ENCODE measurements at regions not wholly inside any gene's neighbourhood (a gene's known extent, or its start where the extent isn't known, plus 50 kb on each side); places are given as distances from the start of the nearest gene placed in this dataset.

DNA sequence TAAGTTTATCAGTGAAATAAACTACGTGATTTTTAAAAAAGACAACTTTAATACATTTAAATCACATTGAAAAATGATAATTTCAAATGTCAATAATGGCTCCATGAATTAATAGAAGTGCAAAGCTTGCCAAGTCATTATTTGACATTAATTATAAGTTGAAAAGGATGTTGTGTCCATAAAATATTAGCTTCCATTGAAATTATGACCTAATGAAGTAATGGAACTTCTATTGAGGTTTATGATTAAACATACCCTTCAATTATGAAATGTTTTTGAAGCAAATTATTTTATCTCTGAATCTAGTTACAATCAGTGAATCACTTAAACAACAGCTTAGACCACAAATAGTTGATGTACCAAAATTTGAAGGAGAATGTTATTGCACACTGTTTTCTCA lies 144.2 kb downstream of the SLITRK6 start:
- ATAC-seq (ENCODE audit: low FRiP score), result no peak
- TF ChIP-seq, protein P1, sequence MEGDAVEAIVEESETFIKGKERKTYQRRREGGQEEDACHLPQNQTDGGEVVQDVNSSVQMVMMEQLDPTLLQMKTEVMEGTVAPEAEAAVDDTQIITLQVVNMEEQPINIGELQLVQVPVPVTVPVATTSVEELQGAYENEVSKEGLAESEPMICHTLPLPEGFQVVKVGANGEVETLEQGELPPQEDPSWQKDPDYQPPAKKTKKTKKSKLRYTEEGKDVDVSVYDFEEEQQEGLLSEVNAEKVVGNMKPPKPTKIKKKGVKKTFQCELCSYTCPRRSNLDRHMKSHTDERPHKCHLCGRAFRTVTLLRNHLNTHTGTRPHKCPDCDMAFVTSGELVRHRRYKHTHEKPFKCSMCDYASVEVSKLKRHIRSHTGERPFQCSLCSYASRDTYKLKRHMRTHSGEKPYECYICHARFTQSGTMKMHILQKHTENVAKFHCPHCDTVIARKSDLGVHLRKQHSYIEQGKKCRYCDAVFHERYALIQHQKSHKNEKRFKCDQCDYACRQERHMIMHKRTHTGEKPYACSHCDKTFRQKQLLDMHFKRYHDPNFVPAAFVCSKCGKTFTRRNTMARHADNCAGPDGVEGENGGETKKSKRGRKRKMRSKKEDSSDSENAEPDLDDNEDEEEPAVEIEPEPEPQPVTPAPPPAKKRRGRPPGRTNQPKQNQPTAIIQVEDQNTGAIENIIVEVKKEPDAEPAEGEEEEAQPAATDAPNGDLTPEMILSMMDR (IDR thresholded peaks at IDR 0.05), result no peak
- DNase-seq (ENCODE audit: low spot score), result no peak

DNA sequence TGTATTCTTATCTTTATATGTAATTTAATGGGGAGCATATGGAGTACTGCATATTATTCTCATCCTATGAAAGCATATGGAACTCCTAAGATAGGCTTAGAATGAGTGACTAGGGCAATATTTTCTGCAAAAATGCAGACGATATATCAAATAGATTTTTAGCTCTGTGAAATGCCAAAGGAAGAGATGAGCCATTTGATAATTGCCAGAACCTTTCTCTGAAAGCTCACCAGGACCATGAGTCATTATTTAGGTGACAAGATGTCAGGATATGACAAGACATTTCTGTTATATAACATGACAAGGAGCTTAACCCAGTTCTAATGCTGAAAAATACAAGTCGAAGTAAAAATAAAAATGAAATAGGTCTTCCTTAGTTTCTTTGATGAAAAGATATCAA lies 145.0 kb downstream of the SLITRK6 start:
- TF ChIP-seq, protein P1 (IDR thresholded peaks at IDR 0.05), result no peak
- ATAC-seq (ENCODE audit: low FRiP score) (no peak), DNase-seq (ENCODE audit: low spot score) (no peak)

GRCh38 chr13:85653681-85654080 lies 145.5 kb downstream of the SLITRK6 start:
- ATAC-seq (ENCODE audit: low FRiP score) (no peak), DNase-seq (ENCODE audit: low spot score) (no peak)

DNA sequence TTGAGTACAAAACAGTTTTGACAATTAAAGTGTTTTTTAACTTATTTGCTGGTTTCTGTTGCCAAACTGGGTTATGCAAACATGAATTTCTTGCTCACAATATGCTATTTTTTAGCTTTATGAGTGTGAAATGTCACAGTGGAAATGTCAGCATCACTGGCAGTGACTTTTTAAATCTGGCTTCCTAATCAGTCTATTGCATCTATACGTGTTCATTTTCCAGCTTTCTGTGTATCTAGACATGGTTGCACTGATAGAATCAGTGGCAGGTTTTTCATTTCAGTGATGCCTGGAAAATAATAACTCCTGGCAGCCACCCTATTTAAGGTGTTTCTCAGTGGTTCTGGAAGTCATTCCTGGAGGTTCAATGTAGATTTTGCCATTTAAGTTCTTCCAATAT lies 146.7 kb downstream of the SLITRK6 start:
- TF ChIP-seq, protein P1 (IDR thresholded peaks at IDR 0.05), result no peak
- no peak for DNase-seq (ENCODE audit: low spot score)
- no peak for ATAC-seq (ENCODE audit: low FRiP score)

More at GRCh38 chr13:85653681-85654080, 145.5 kb downstream of the SLITRK6 start:
- TF ChIP-seq, protein P1 (IDR thresholded peaks at IDR 0.05), result no peak

DNA sequence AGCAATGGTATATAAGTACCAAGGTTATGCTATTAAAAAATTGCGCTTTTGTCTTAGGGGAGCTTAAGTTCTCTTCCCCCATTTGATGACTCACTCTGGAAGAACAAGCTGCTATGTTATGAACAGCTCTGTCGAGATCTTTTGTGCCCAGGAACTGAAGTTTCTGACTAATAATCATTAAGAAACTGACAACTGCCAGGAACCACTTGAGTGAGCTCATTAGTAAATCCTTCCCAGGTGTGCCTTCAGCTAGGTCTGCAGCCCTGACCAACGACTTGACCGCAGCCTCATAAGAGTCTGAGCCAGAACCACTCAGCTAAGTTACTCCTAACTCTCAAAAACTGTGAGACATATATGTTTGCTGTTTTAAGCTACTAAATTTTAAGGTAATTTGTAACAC lies 147.8 kb downstream of the SLITRK6 start:
- TF ChIP-seq, protein P1 (IDR thresholded peaks at IDR 0.05), result no peak
- ATAC-seq (ENCODE audit: low FRiP score) (no peak), DNase-seq (ENCODE audit: low spot score) (no peak)

- DNase-seq (ENCODE audit: low spot score) (no peak), ATAC-seq (ENCODE audit: low FRiP score) (no peak)
- TF ChIP-seq, protein P1 (IDR thresholded peaks at IDR 0.05), result no peak
Observed at GRCh38 chr13:85650613-85651012, 148.6 kb downstream of the SLITRK6 start.

GRCh38 chr13:85640727-85641126 lies 158.5 kb downstream of the SLITRK6 start:
- no peak for DNase-seq (ENCODE audit: low spot score)
- TF ChIP-seq, protein P1 (IDR thresholded peaks at IDR 0.05), result no peak
- no peak for ATAC-seq (ENCODE audit: low FRiP score)

Measured in omental fat pad (tissue), 3 donors.